Gastroesophageal sphincter (tissue), 4 donors: ENCODE measurements at regions not wholly inside any gene's neighbourhood (a gene's known extent, or its start where the extent isn't known, plus 50 kb on each side); places are given as distances from the start of the nearest gene placed in this dataset.

Source experiments
- ATAC-seq: fragments of 150-250 bp; one replicate; pipeline ENCODE4 v1.9.1; 2016; ENCODE audit warnings: mild to moderate bottlenecking, moderate library complexity
- H3K27ac ChIP-seq, 4 donors: fragments of 200-600 bp; sonication (generic) in 3 of 4; 1 replicate in 3 of 4; 2 replicates in 1 of 4; pipeline ENCODE4 v1.5.1; 2016 to 2019
- H3K27me3 ChIP-seq: fragments of 200-600 bp; sonication (generic); one replicate; pipeline ENCODE4 v1.5.1; 2019
- H3K36me3 ChIP-seq, 2 donors: fragments of 200-600 bp; sonication (generic); one replicate each; pipeline ENCODE4 v1.5.1; 2019; ENCODE audit warnings: control low read depth in 1 of 2
- H3K4me1 ChIP-seq, 3 donors: fragments of 200-600 bp; sonication (generic); 1 replicate in 2 of 3; 2 replicates in 1 of 3; pipeline ENCODE4 v1.5.1; 2016 to 2019; ENCODE audit warnings: control low read depth in 2 of 3
- H3K4me3 ChIP-seq, 2 donors: fragments of 200-600 bp; sonication (generic); one replicate each; pipeline ENCODE4 v1.5.1; 2019; ENCODE audit warnings: mild to moderate bottlenecking in 1 of 2, moderate library complexity in 1 of 2
- H3K9me3 ChIP-seq, 3 donors: fragments of 200-600 bp; sonication (generic); one replicate each; pipeline ENCODE4 v1.5.1; 2017 to 2019; ENCODE audit warnings: control low read depth in 2 of 3
- CTCF ChIP-seq, 4 experiments: fragments of 200-600 bp in 2 of 4; fragments of 450-650 bp in 2 of 4; sonication (generic) in 1 of 4; IDR thresholded peaks; one replicate each; pipeline ENCODE4 v1.5.1; 2017 to 2019; ENCODE audit warnings: antibody characterized with exemption in 4 of 4, mild to moderate bottlenecking in 2 of 4, moderate library complexity in 2 of 4
- EP300 ChIP-seq: sonication (generic); formaldehyde crosslinking; IDR thresholded peaks from one replicate; pipeline ENCODE4 v1.6.1; 2017; ENCODE audit warnings: antibody characterized with exemption, mild to moderate bottlenecking
- POLR2A ChIP-seq, 2 donors: fragments of 450-650 bp; IDR thresholded peaks; one replicate each; pipeline ENCODE4 v1.6.1; 2017; ENCODE audit warnings: antibody characterized with exemption in 2 of 2, mild to moderate bottlenecking in 2 of 2, moderate library complexity in 1 of 2
- POLR2AphosphoS5 ChIP-seq: sonication (generic); formaldehyde crosslinking; IDR thresholded peaks from one replicate; pipeline ENCODE4 v1.6.1; 2017; ENCODE audit warnings: antibody characterized with exemption
- WGBS, 2 donors: methylation state at CpG; one replicate each; pipeline ENCODE4 v1.1.5; 2018; ENCODE audit warnings: low coverage in 1 of 2; 5-methylcytosine and 5-hydroxymethylcytosine counted together

- Histone ChIP-seq H3K36me3 (no peaks in the 10 kb centered on the region), H3K9me3 (no peaks in the 10 kb centered on the region), H3K27me3 (no peaks in the 10 kb centered on the region), H3K4me3 (no peak overlapping the region), H3K4me1 (no peaks in the 10 kb centered on the region), H3K27ac (no peak overlapping the region)
- ATAC-seq: peak; percentile 7
- TF ChIP-seq EP300: no peak
- no peak for TF ChIP-seq POLR2AphosphoS5
- no peak for TF ChIP-seq POLR2A (IDR thresholded peaks at IDR 0.05)
- TF ChIP-seq CTCF (IDR thresholded peaks at IDR 0.05): no peak
- 85% methylated on average over 1 of the region's 1 CpG for WGBS, 2 donors
Observed at GRCh38 chr5:40033009-40033408, 608.2 kb upstream of the DAB2 start.

GRCh38 chr5:40030661-40031060 is 605.9 kb upstream of the DAB2 start:
- H3K4me3 ChIP-seq: no peak overlapping the region
- ATAC-seq: no peak
- 64% methylated on average over 2 of the region's 2 CpGs; no CpG with 5 or more reads in 1 of the 2 donors for WGBS, 2 donors
- H3K36me3 ChIP-seq: no peaks in the 10 kb centered on the region
- H3K4me1 ChIP-seq: no peaks in the 10 kb centered on the region
- TF ChIP-seq POLR2AphosphoS5 (no peak), CTCF (IDR thresholded peaks at IDR 0.05) (no peak), POLR2A (IDR thresholded peaks at IDR 0.05) (no peak), EP300 (no peak)
- no peaks in the 10 kb centered on the region for H3K27me3 ChIP-seq
- no peak overlapping the region for H3K27ac ChIP-seq
- no peaks in the 10 kb centered on the region for H3K9me3 ChIP-seq

GRCh38 chr5:40029711-40030495 is 605.1 kb upstream of the DAB2 start:
- no peaks in the 10 kb centered on the region for H3K36me3 ChIP-seq
- no peak for ATAC-seq
- 64 to 83% methylated on average over 5 of the region's 5 CpGs for WGBS, 2 donors
- TF ChIP-seq POLR2A (IDR thresholded peaks at IDR 0.05) (no peak), EP300 (no peak), POLR2AphosphoS5 (no peak), CTCF (IDR thresholded peaks at IDR 0.05) (no peak)
- H3K27me3 ChIP-seq: no peaks in the 10 kb centered on the region
- H3K27ac ChIP-seq: no peak overlapping the region
- H3K4me1 ChIP-seq: no peaks in the 10 kb centered on the region
- no peaks in the 10 kb centered on the region for H3K9me3 ChIP-seq
- no peak overlapping the region for H3K4me3 ChIP-seq

- no peaks in the 10 kb centered on the region for H3K36me3 ChIP-seq
- H3K4me3 ChIP-seq: no peak overlapping the region
- no peak overlapping the region for H3K27ac ChIP-seq
- ATAC-seq: no peak
- TF ChIP-seq EP300 (no peak), POLR2AphosphoS5 (no peak), CTCF (IDR thresholded peaks at IDR 0.05) (no peak), POLR2A (IDR thresholded peaks at IDR 0.05) (no peak)
- 69 to 93% methylated on average over 4 of the region's 4 CpGs for WGBS, 2 donors
- no peaks in the 10 kb centered on the region for H3K4me1 ChIP-seq
- H3K9me3 ChIP-seq: no peaks in the 10 kb centered on the region
- H3K27me3 ChIP-seq: no peaks in the 10 kb centered on the region
Observed at GRCh38 chr5:40027400-40027799, 602.6 kb upstream of the DAB2 start.

GRCh38 chr5:40025586-40025985 is 600.8 kb upstream of the DAB2 start:
- Histone ChIP-seq H3K9me3 (no peaks in the 10 kb centered on the region), H3K4me3 (no peak overlapping the region), H3K27me3 (no peaks in the 10 kb centered on the region), H3K36me3 (no peaks in the 10 kb centered on the region), H3K27ac (no peak overlapping the region), H3K4me1 (no peaks in the 10 kb centered on the region)
- TF ChIP-seq POLR2A (IDR thresholded peaks at IDR 0.05) (no peak), CTCF (IDR thresholded peaks at IDR 0.05) (no peak), EP300 (no peak), POLR2AphosphoS5 (no peak)
- no peak for ATAC-seq
- 52 to 86% methylated on average over 3 of the region's 3 CpGs for WGBS, 2 donors
